Chondrocyte (in vitro differentiated cells): ENCODE measurements at regions not wholly inside any gene's neighbourhood (a gene's known extent, or its start where the extent isn't known, plus 50 kb on each side); places are given as distances from the start of the nearest gene placed in this dataset.

ENCODE experiments used
- DNase-seq: peaks from one replicate; pipeline ENCODE4 v3.0.0; 2021; ENCODE audit warnings: mixed read lengths, low spot score
- H3K27ac Mint-ChIP-seq: one replicate; pipeline ENCODE4 v1.8.0; 2021; ENCODE audit warnings: mild to moderate bottlenecking, moderate library complexity, mixed read lengths; ENCODE audit not compliant: unreplicated experiment
- H3K27me3 Mint-ChIP-seq: 2 replicates; pipeline ENCODE4 v1.8.0; 2021; ENCODE audit warnings: low read depth, mixed read lengths
- H3K36me3 Mint-ChIP-seq: 2 replicates; pipeline ENCODE4 v1.8.0; 2021; ENCODE audit warnings: low read depth, mixed read lengths
- H3K4me1 Mint-ChIP-seq: 2 replicates; pipeline ENCODE4 v1.8.0; 2021; ENCODE audit warnings: low read depth, mild to moderate bottlenecking, mixed read lengths
- H3K4me3 Mint-ChIP-seq: one replicate; pipeline ENCODE4 v1.8.0; 2021; ENCODE audit warnings: mild to moderate bottlenecking, moderate library complexity, mixed read lengths; ENCODE audit not compliant: unreplicated experiment
- H3K9me3 Mint-ChIP-seq: 2 replicates; pipeline ENCODE4 v1.8.0; 2021; ENCODE audit warnings: low read depth, mixed read lengths
- TF ChIP-seq, protein P1 (sequence below): fragments of 200-600 bp; sonication (generic); IDR thresholded peaks from 2 replicates; pipeline ENCODE4 v1.5.0; 2021; ENCODE audit warnings: antibody characterized with exemption, mild to moderate bottlenecking, moderate library complexity

DNA sequence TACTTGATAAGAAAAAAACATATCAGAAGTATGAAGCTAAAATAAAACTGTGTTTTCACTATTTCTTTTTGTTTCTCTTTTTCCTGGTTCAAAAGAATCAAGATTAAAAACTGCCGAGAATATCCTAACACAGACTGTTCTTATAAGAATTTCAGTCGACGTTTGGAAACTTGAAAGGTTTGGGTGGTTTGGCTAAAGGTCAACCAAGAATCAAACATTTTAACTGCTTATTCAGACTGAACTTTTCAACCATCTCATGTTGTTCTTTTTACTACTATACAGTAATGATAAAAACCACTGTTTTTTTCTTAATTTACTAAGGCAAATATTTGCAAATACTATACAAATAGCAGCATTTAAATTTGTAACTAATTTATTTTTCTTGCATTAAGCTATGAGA lies 308.5 kb upstream of the TFPI start:
- Mint-ChIP-seq H3K27me3 (peaks cover 4% of the 10 kb centered on the region), H3K9me3 (no peaks in the 10 kb centered on the region), H3K36me3 (peaks cover 2% of the 10 kb centered on the region), H3K4me1 (no peaks in the 10 kb centered on the region), H3K27ac (no peak overlapping the region), H3K4me3 (no peak overlapping the region)
- TF ChIP-seq, protein P1, sequence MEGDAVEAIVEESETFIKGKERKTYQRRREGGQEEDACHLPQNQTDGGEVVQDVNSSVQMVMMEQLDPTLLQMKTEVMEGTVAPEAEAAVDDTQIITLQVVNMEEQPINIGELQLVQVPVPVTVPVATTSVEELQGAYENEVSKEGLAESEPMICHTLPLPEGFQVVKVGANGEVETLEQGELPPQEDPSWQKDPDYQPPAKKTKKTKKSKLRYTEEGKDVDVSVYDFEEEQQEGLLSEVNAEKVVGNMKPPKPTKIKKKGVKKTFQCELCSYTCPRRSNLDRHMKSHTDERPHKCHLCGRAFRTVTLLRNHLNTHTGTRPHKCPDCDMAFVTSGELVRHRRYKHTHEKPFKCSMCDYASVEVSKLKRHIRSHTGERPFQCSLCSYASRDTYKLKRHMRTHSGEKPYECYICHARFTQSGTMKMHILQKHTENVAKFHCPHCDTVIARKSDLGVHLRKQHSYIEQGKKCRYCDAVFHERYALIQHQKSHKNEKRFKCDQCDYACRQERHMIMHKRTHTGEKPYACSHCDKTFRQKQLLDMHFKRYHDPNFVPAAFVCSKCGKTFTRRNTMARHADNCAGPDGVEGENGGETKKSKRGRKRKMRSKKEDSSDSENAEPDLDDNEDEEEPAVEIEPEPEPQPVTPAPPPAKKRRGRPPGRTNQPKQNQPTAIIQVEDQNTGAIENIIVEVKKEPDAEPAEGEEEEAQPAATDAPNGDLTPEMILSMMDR, result no peak
- DNase-seq, result no peak

GRCh38 chr2:187865025-187865424 lies 310.8 kb upstream of the TFPI start:
- TF ChIP-seq, protein P1, result no peak
- peaks cover 17% of the 10 kb centered on the region for H3K27me3 Mint-ChIP-seq
- peaks cover 6% of the 10 kb centered on the region for H3K36me3 Mint-ChIP-seq
- peaks cover 8% of the 10 kb centered on the region for H3K9me3 Mint-ChIP-seq
- H3K4me3 Mint-ChIP-seq, result no peak overlapping the region
- H3K4me1 Mint-ChIP-seq, result no peaks in the 10 kb centered on the region
- no peak overlapping the region for H3K27ac Mint-ChIP-seq
- DNase-seq, result no peak

DNA sequence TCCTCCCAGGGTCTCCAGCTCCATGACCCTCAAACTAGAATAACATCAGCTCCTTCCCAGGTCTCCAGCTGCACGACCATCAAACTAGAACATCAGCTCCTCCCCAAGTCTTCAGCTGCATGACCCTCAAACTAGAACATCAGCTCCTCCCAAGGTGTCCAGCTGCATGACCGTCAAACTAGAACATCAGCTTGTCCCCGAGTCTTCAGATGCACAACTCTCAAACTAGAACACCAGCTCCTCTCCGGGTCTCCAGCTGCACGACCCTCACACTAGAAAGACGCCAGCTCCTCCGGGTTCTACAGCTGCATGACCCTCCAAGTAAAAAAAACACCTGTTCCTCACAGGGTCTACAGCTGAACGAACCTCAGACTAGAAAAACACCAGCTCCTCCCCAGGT lies 312.9 kb upstream of the TFPI start:
- Mint-ChIP-seq H3K27ac (no peak overlapping the region), H3K9me3 (peaks cover 8% of the 10 kb centered on the region), H3K27me3 (peaks cover 17% of the 10 kb centered on the region), H3K4me1 (no peaks in the 10 kb centered on the region), H3K36me3 (peaks cover 6% of the 10 kb centered on the region), H3K4me3 (no peak overlapping the region)
- no peak for DNase-seq
- TF ChIP-seq, protein P1, result no peak

DNA sequence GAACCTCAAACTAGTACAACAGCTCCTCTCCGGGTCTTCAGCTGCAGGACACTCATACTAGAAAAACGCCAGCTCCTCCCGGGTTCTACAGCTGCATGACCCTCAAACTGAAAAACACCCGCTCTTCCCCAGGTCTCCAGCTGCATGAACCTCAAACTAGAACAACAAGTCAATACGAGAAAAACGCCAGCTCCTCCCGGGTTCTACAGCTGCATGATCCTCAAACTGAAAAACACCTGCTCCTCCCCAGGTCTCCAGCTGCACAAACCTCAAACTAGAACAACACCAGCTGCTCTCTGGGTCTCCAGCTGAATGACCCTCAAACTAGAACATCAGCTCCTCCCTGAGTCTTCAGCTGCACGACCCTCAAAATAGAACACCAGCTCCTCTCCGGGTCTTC lies 315.0 kb upstream of the TFPI start:
- Mint-ChIP-seq H3K36me3 (peaks cover 6% of the 10 kb centered on the region), H3K27me3 (peaks cover 17% of the 10 kb centered on the region), H3K27ac (no peak overlapping the region), H3K9me3 (peaks cover 8% of the 10 kb centered on the region), H3K4me3 (no peak overlapping the region), H3K4me1 (no peaks in the 10 kb centered on the region)
- no peak for DNase-seq
- TF ChIP-seq, protein P1, result no peak

GRCh38 chr2:187871506-187871905 lies 317.3 kb upstream of the TFPI start:
- Mint-ChIP-seq H3K4me1 (peaks cover 11% of the 10 kb centered on the region), H3K27me3 (peaks cover 17% of the 10 kb centered on the region), H3K27ac (no peak overlapping the region), H3K9me3 (peaks cover 8% of the 10 kb centered on the region), H3K36me3 (peaks cover 6% of the 10 kb centered on the region), H3K4me3 (no peak overlapping the region)
- DNase-seq, result no peak
- TF ChIP-seq, protein P1, result no peak
